CD8-positive, alpha-beta memory T cell (primary cell): ENCODE measurements at regions not wholly inside any gene's neighbourhood (a gene's known extent, or its start where the extent isn't known, plus 50 kb on each side); places are given as distances from the start of the nearest gene placed in this dataset.

Experiments used
- CTCF ChIA-PET: fragments of 350-600 bp; sonication (Branson Sonifier 250); formaldehyde crosslinking; loops from one replicate; lab custom pipeline; 2021; ENCODE audit warnings: antibody characterized with exemption; lab: Charles Lee
- POLR2A ChIA-PET: fragments of 350-600 bp; sonication (Branson Sonifier 250); formaldehyde crosslinking; loops from one replicate; lab custom pipeline; 2021; ENCODE audit warnings: antibody characterized with exemption; lab: Charles Lee
- DNase-seq, 5 donors: peaks; one replicate each; pipeline versions ENCODE4 v3.0.0 to v3.0.0-alpha.2; 2020 to 2022; ENCODE audit warnings: mixed read lengths in 1 of 5
- H3K27ac ChIP-seq: one replicate; pipeline ENCODE4 v1.7.0; 2013; ENCODE audit warnings: low read depth, mild to moderate bottlenecking, low read length, moderate library complexity
- H3K27me3 ChIP-seq: 2 replicates; pipeline ENCODE4 v1.7.0; 2013; ENCODE audit warnings: low read length, mild to moderate bottlenecking; ENCODE audit not compliant: insufficient read depth, poor library complexity, severe bottlenecking
- H3K36me3 ChIP-seq: 2 replicates; pipeline ENCODE4 v1.7.0; 2013; ENCODE audit warnings: mild to moderate bottlenecking, low read length, moderate library complexity; ENCODE audit not compliant: insufficient read depth
- H3K4me1 ChIP-seq: 2 replicates; pipeline ENCODE4 v1.7.0; 2013; ENCODE audit warnings: mild to moderate bottlenecking, low read length, moderate library complexity; ENCODE audit not compliant: insufficient read depth
- H3K4me3 ChIP-seq: 2 replicates; pipeline ENCODE4 v1.7.0; 2013; ENCODE audit warnings: mild to moderate bottlenecking, low read length
- H3K9me3 ChIP-seq: 2 replicates; pipeline ENCODE4 v1.7.0; 2013; ENCODE audit warnings: mild to moderate bottlenecking, low read length
- H3K27ac Mint-ChIP-seq, 8 donors: one replicate each; pipeline ENCODE4 v1.8.0; 2020 to 2021; ENCODE audit warnings: mixed read lengths in 8 of 8, mild to moderate bottlenecking in 6 of 8, inconsistent platforms in 3 of 8, moderate library complexity in 3 of 8
- H3K27me3 Mint-ChIP-seq, 2 donors: one replicate each; pipeline ENCODE4 v1.8.0; 2020 to 2021; ENCODE audit warnings: mixed read lengths in 2 of 2, mild to moderate bottlenecking in 1 of 2, moderate library complexity in 1 of 2
- H3K36me3 Mint-ChIP-seq, 3 donors: one replicate each; pipeline ENCODE4 v1.8.0; 2020 to 2021; ENCODE audit warnings: mixed read lengths in 3 of 3, inconsistent platforms in 1 of 3, mild to moderate bottlenecking in 1 of 3
- H3K4me1 Mint-ChIP-seq, 3 donors: one replicate each; pipeline ENCODE4 v1.8.0; 2020 to 2021; ENCODE audit warnings: mixed read lengths in 3 of 3, inconsistent platforms in 1 of 3, mild to moderate bottlenecking in 1 of 3
- H3K4me3 Mint-ChIP-seq, 7 donors: one replicate each; pipeline ENCODE4 v1.8.0; 2020 to 2021; ENCODE audit warnings: mixed read lengths in 7 of 7, mild to moderate bottlenecking in 6 of 7, moderate library complexity in 4 of 7, inconsistent platforms in 2 of 7
- H3K9me3 Mint-ChIP-seq, 5 donors: one replicate each; pipeline ENCODE4 v1.8.0; 2020 to 2022; ENCODE audit warnings: mixed read lengths in 5 of 5, mild to moderate bottlenecking in 3 of 5, moderate library complexity in 2 of 5, inconsistent platforms in 1 of 5

DNA sequence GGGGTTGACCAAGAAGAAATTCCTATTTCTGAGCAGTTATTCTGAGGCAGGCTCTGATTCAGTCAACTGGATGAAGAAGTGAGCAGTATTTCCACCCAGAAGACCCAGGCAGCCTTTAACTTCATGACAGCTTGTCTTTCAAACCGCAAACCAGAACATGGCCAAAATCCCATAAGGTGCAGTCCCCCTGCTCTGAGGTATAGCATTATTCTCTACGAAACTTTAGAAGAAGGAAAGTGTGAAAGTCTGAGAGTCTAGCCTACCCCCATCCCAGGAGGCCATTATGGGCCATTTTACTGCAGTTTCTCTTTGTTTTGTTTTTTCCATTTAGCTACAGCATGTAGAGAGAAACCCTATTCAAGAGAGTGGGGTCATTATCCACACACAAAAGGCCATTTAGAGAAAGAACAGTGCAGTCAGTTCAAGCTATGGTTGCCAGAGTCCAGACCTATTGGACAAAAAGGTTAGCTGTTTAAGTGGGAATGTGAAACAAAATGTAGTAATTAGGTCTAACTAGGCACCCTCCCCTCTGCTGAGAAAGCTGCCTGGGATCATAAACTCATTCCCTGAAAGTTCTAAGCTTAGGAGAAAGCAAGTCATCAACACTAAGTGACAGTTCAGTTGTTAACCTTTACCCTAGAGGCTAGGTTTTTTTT lies 52.1 kb upstream of the RASGEF1B start:
- Histone ChIP-seq H3K9me3 (no peaks in the 10 kb centered on the region), H3K4me3 (no peak overlapping the region), H3K4me1 (no peaks in the 10 kb centered on the region), H3K27ac (no peak overlapping the region), H3K27me3 (no peaks in the 10 kb centered on the region), H3K36me3 (no peaks in the 10 kb centered on the region)
- POLR2A ChIA-PET: no interaction called here
- no peak for DNase-seq
- Mint-ChIP-seq H3K9me3 (peaks cover 0 to 17% (median 8%) of the 10 kb centered on the region in 5 donors), H3K27ac (no peak overlapping the region), H3K36me3 (peaks cover 0 to 9% (median 0%) of the 10 kb centered on the region in 3 donors), H3K27me3 (no peaks in the 10 kb centered on the region), H3K4me3 (no peak overlapping the region), H3K4me1 (no peaks in the 10 kb centered on the region)
- CTCF ChIA-PET: interaction anchor here (0.8 to 0.9 kb wide), 2 partner anchors 8 to 18 kb away, joined by 3 read pairs; no protein-coding TSS in a partner anchor

DNA sequence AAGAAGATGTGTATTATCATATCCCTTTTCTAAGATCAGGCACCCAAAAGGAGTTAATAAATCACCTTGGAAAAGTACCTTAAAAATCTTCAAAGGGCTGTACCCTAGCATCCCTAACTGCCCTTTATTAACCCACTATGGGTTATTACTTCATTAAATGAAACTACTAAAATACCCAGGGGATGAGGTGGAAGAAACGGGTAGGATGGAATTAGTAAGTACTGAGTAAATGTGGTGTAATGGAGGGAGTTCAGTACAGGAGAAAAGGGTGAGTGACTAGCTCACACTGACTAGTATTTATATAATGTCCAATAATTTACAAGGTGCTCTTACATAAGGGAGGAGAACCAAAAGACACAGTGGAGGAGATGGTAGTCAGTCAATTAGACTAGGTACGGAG lies 51.0 kb upstream of the RASGEF1B start:
- Mint-ChIP-seq H3K36me3 (peaks cover 0 to 9% (median 0%) of the 10 kb centered on the region in 3 donors), H3K27me3 (no peaks in the 10 kb centered on the region), H3K4me3 (no peak overlapping the region), H3K27ac (no peak overlapping the region), H3K9me3 (peaks cover 0 to 13% (median 4%) of the 10 kb centered on the region in 5 donors), H3K4me1 (no peaks in the 10 kb centered on the region)
- ChIA-PET POLR2A (no interaction called here), CTCF (no interaction called here)
- no peak overlapping the region for H3K27ac ChIP-seq
- no peaks in the 10 kb centered on the region for H3K9me3 ChIP-seq
- DNase-seq: no peak
- no peaks in the 10 kb centered on the region for H3K27me3 ChIP-seq
- no peaks in the 10 kb centered on the region for H3K4me1 ChIP-seq
- no peak overlapping the region for H3K4me3 ChIP-seq
- no peaks in the 10 kb centered on the region for H3K36me3 ChIP-seq

DNA sequence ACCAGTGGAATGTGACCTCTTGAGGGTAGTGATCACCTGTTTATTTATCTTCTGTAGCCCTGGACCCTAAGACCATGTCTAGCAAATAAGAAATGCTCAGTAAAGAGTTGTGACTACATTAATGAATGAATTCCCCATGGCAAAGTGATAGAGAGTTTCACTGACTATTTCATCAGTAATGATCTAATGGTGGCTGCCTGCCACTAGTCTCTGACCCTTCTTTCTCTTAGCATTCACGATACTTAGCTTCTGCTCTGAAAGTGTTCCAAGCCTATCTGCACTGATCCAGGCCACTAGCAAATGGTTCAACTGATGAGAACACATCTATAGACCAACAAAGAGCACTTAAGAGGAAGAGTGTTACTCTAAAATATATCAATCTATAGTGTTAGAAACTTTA lies 50.0 kb upstream of the RASGEF1B start:
- no peaks in the 10 kb centered on the region for H3K27me3 ChIP-seq
- DNase-seq: no peak
- H3K36me3 ChIP-seq: no peaks in the 10 kb centered on the region
- no peak overlapping the region for H3K27ac ChIP-seq
- H3K27me3 Mint-ChIP-seq: no peaks in the 10 kb centered on the region
- no peaks in the 10 kb centered on the region for H3K4me1 Mint-ChIP-seq
- H3K4me3 Mint-ChIP-seq: no peak overlapping the region
- no peaks in the 10 kb centered on the region for H3K4me1 ChIP-seq
- H3K4me3 ChIP-seq: no peak overlapping the region
- H3K9me3 ChIP-seq: no peaks in the 10 kb centered on the region
- ChIA-PET POLR2A (no interaction called here), CTCF (no interaction called here)
- peaks cover 0 to 6% (median 0%) of the 10 kb centered on the region in 5 donors for H3K9me3 Mint-ChIP-seq
- no peak overlapping the region for H3K27ac Mint-ChIP-seq
- H3K36me3 Mint-ChIP-seq: peaks cover 0 to 5% (median 0%) of the 10 kb centered on the region in 3 donors
